ENCODE measurements at regions not wholly inside any gene's neighbourhood (a gene's known extent, or its start where the extent isn't known, plus 50 kb on each side); places are given as distances from the start of the nearest gene placed in this dataset.

DNA sequence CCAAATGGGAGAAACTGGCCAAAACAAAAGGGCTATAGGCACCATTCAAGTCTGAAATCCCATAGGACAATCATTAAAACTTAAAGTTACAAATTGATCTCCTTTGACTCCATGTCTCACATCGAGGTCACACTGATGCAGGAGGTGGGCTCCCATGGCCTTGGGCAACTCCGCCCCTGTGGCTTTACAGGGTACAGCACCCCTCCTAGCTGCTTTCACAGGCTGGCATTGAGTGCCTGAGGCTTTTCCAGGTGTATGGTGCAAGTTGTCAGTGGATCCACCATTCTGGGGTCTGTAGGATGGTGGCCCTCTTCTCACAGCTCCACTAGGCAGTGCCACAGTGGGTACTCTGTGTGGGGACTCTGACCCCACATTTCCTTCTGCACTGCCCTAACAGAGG lies 662.1 kb downstream of the XPNPEP1 start (continued):
- TF ChIP-seq, protein P1, sequence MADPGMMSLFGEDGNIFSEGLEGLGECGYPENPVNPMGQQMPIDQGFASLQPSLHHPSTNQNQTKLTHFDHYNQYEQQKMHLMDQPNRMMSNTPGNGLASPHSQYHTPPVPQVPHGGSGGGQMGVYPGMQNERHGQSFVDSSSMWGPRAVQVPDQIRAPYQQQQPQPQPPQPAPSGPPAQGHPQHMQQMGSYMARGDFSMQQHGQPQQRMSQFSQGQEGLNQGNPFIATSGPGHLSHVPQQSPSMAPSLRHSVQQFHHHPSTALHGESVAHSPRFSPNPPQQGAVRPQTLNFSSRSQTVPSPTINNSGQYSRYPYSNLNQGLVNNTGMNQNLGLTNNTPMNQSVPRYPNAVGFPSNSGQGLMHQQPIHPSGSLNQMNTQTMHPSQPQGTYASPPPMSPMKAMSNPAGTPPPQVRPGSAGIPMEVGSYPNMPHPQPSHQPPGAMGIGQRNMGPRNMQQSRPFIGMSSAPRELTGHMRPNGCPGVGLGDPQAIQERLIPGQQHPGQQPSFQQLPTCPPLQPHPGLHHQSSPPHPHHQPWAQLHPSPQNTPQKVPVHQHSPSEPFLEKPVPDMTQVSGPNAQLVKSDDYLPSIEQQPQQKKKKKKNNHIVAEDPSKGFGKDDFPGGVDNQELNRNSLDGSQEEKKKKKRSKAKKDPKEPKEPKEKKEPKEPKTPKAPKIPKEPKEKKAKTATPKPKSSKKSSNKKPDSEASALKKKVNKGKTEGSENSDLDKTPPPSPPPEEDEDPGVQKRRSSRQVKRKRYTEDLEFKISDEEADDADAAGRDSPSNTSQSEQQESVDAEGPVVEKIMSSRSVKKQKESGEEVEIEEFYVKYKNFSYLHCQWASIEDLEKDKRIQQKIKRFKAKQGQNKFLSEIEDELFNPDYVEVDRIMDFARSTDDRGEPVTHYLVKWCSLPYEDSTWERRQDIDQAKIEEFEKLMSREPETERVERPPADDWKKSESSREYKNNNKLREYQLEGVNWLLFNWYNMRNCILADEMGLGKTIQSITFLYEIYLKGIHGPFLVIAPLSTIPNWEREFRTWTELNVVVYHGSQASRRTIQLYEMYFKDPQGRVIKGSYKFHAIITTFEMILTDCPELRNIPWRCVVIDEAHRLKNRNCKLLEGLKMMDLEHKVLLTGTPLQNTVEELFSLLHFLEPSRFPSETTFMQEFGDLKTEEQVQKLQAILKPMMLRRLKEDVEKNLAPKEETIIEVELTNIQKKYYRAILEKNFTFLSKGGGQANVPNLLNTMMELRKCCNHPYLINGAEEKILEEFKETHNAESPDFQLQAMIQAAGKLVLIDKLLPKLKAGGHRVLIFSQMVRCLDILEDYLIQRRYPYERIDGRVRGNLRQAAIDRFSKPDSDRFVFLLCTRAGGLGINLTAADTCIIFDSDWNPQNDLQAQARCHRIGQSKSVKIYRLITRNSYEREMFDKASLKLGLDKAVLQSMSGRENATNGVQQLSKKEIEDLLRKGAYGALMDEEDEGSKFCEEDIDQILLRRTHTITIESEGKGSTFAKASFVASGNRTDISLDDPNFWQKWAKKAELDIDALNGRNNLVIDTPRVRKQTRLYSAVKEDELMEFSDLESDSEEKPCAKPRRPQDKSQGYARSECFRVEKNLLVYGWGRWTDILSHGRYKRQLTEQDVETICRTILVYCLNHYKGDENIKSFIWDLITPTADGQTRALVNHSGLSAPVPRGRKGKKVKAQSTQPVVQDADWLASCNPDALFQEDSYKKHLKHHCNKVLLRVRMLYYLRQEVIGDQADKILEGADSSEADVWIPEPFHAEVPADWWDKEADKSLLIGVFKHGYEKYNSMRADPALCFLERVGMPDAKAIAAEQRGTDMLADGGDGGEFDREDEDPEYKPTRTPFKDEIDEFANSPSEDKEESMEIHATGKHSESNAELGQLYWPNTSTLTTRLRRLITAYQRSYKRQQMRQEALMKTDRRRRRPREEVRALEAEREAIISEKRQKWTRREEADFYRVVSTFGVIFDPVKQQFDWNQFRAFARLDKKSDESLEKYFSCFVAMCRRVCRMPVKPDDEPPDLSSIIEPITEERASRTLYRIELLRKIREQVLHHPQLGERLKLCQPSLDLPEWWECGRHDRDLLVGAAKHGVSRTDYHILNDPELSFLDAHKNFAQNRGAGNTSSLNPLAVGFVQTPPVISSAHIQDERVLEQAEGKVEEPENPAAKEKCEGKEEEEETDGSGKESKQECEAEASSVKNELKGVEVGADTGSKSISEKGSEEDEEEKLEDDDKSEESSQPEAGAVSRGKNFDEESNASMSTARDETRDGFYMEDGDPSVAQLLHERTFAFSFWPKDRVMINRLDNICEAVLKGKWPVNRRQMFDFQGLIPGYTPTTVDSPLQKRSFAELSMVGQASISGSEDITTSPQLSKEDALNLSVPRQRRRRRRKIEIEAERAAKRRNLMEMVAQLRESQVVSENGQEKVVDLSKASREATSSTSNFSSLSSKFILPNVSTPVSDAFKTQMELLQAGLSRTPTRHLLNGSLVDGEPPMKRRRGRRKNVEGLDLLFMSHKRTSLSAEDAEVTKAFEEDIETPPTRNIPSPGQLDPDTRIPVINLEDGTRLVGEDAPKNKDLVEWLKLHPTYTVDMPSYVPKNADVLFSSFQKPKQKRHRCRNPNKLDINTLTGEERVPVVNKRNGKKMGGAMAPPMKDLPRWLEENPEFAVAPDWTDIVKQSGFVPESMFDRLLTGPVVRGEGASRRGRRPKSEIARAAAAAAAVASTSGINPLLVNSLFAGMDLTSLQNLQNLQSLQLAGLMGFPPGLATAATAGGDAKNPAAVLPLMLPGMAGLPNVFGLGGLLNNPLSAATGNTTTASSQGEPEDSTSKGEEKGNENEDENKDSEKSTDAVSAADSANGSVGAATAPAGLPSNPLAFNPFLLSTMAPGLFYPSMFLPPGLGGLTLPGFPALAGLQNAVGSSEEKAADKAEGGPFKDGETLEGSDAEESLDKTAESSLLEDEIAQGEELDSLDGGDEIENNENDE (IDR thresholded peaks at IDR 0.05; ENCODE audit: insufficient replicate concordance, low read length): no peak
- TF ChIP-seq SIN3A (conservative IDR thresholded peaks at IDR 0.05 in 1 of 2, IDR thresholded peaks at IDR 0.05 in 1 of 2; ENCODE audit: low read depth in 1 of 2, low read length in 2 of 2) (no peak), SUZ12 (IDR thresholded peaks at IDR 0.05; ENCODE audit: low read length) (no peak), ZNF274 (IDR thresholded peaks at IDR 0.05; ENCODE audit: borderline replicate concordance, extremely low read depth, low read length) (no peak), POLR2AphosphoS5 (IDR thresholded peaks at IDR 0.05; ENCODE audit: low read depth, low read length) (no peak), RFX5 (IDR thresholded peaks at IDR 0.05; ENCODE audit: borderline replicate concordance, low read depth, low read length) (no peak), KDM1A (IDR thresholded peaks at IDR 0.05; ENCODE audit: borderline replicate concordance, low read length) (no peak), NANOG (IDR thresholded peaks at IDR 0.05; ENCODE audit: insufficient read depth, low read depth, low read length, poor library complexity, severe bottlenecking) (no peak), SP1 (IDR thresholded peaks at IDR 0.05; ENCODE audit: low read depth, low read length) (no peak)
